ENCODE measurements at regions not wholly inside any gene's neighbourhood (a gene's known extent, or its start where the extent isn't known, plus 50 kb on each side); places are given as distances from the start of the nearest gene placed in this dataset.

DNA sequence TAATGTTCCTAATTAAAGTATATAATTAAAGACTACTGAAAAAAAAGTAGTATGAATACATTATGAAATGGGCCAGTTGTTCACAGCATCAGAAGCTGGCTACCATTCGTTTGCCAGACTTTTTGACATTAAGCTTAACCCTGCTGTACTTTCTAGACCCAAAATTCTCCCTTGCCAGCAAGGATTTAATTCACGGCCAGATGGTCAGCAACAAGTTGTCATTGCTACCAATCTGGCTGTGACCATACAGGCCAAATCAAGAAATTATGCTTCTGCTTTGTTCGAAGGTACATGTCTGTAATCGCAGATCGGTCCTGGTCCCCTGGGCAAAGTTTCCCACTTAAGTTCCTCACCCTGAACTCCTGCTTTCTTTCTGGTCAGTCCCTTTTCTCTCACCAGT lies 217.7 kb upstream of the ATXN7L3B start:
- TF ChIP-seq, protein P1, sequence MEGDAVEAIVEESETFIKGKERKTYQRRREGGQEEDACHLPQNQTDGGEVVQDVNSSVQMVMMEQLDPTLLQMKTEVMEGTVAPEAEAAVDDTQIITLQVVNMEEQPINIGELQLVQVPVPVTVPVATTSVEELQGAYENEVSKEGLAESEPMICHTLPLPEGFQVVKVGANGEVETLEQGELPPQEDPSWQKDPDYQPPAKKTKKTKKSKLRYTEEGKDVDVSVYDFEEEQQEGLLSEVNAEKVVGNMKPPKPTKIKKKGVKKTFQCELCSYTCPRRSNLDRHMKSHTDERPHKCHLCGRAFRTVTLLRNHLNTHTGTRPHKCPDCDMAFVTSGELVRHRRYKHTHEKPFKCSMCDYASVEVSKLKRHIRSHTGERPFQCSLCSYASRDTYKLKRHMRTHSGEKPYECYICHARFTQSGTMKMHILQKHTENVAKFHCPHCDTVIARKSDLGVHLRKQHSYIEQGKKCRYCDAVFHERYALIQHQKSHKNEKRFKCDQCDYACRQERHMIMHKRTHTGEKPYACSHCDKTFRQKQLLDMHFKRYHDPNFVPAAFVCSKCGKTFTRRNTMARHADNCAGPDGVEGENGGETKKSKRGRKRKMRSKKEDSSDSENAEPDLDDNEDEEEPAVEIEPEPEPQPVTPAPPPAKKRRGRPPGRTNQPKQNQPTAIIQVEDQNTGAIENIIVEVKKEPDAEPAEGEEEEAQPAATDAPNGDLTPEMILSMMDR (IDR thresholded peaks at IDR 0.05): no peak
- TF ChIP-seq POLR2AphosphoS5 (IDR thresholded peaks at IDR 0.05) (no peak), EP300 (IDR thresholded peaks at IDR 0.05) (no peak), POLR2A (IDR thresholded peaks at IDR 0.05) (no peak)
